ENCODE measurements at regions not wholly inside any gene's neighbourhood (a gene's known extent, or its start where the extent isn't known, plus 50 kb on each side); places are given as distances from the start of the nearest gene placed in this dataset.

GRCh38 chr1:188251036-188251435 lies 1422.3 kb downstream of the PLA2G4A start:
- no peak for DNase-seq (ENCODE audit: low read depth, low spot score)

- DNase-seq (ENCODE audit: low read depth, low spot score), result no peak
These were observed 1433.1 kb downstream of the PLA2G4A start for GRCh38 chr1:188261849-188262248.

DNA sequence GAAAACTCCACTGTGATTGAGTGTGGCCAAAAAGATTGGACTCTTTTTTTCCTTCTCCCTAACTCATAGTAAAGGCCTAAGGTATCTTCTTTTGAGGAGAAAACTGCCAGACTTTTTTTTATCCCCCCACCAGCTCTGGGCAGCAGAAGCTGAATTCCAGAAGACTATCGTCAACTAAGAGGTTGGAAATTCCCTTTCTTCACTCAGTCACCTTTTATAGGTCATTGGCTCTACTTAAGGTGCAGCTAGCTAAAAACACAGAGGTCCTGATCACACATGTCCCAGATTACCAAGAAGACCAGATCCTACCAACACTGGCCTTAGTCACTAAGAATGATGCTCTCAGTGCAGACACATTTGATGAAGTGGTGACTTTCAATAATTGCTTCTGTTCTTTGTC lies 1441.2 kb downstream of the PLA2G4A start:
- no peak for DNase-seq (ENCODE audit: low read depth, low spot score)

DNA sequence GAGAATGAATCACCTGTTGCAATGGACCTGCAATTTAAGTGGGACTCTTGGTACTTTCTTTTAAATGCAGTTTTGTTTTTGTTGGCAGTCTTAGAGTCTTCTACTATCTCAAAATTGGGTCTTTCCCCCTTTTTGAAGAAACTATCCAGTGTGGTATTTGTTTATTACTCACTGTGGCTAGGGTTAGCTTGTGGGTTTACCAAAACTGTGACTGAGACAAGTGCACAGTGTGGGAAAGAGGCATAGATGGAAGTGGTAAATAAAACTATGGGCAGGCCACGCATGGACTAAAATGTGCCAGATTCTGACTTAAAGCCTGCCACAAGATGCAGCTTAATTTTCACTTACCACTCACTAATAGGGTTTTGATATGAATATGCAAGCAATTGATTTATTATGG lies 1441.7 kb downstream of the PLA2G4A start:
- DNase-seq (ENCODE audit: low read depth, low spot score), result no peak

GRCh38 chr1:188277771-188278170 lies 1449.0 kb downstream of the PLA2G4A start:
- no peak for DNase-seq (ENCODE audit: low read depth, low spot score)

DNA sequence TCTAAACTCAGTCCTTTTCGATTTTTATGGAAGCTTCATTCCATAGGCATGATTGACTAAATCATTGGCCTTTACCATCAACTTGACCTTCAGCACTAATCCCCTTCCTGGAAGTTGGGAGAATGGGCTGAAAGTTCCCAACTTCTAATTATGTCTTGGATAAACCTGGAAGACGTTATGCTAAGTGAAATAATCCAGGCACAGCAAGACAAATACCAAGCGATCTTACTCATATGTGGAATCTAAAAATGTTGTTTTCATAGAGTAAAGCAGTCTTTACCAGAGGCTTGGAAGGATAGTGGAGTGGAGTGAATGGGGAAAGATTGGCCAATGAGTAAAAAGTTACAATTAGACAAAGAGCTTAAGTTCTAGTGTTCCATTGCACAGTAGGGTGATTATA lies 1453.2 kb downstream of the PLA2G4A start:
- no peak for DNase-seq (ENCODE audit: low read depth, low spot score)

DNA sequence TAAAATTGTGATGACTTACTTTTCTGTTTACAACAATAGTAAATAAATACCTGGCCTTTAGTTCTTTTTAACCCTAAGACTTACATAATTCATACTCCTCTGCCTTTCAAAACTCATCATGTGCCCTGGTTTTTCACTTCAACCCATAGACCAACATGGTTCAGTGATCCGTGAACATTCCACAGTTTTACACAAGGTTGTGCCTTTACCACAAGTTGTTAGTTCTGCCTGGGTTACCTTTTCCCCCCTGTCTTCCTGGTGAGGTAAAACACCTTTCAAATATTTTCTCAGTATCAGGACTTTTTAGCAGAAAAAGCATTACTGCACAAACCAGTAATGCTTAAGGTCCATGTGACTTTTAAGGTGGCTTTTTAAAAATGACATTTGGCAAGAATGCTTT lies 1466.4 kb downstream of the PLA2G4A start:
- DNase-seq (ENCODE audit: low read depth, low spot score), result no peak

DNA sequence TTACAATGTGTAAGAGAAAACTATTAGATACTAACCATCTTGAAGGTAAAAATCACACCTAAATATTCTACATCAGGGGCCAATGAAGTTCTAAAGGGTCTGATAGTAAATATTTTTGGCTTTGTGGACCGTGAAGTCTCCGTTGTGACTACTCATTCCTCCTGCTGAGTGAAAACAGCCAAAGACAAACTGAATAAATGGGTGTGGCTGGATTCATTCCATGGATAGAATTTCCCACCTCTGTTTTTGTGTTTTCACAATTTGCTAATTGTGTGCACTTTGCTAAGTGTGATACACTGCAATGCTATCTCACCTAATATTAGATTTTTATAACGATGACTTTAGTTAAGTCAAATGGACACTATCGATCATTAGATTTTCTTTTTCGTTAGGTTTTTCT lies 1474.0 kb downstream of the PLA2G4A start:
- no peak for DNase-seq (ENCODE audit: low read depth, low spot score)

DNA sequence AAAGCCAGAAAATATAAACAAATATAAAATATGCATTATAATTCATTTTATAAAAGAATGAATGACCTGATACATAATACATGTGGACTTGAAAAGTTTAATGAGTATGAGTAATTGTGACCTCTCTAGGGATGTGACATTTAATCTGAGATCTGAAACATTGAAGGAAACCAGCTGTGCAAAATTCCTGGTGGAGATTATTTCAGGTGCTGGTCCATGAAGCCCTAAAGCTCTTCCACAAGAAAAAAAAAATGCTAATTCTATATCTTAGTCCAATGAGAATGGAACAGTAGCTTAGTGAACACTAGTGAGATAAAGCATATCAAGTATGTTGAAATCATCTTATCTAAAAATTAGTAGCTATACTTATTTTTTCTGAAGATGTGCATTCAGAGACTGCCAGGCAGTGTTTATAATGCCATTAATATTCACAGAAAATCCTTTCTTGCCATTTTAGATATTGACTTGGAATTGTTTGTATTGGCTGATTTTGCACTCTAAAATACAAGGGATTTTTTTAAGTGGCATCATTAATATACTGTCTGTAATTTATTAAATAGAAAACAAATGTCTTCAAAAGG lies 1485.9 kb downstream of the PLA2G4A start:
- DNase-seq (ENCODE audit: low read depth, low spot score), result no peak

DNA sequence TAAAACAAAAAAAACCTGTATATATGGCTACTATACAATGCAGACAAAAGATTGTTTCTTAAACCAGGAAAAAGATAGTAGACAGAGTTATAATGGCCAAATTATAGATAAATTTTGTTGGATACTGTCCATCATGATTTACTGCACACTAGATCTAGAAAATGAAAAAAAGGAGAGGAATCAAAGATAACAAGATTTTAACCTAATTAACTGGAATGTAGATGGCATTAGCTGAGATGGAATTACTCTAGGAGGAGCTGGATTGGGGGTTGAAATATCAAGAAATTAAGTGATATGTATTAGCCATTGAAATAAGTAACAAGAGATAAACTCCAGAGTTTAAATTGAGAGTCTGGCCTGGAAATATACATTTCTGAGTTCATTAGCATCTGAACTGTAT lies 1489.1 kb downstream of the PLA2G4A start:
- DNase-seq (ENCODE audit: low read depth, low spot score), result no peak

GRCh38 chr1:188325211-188325610 lies 1496.5 kb downstream of the PLA2G4A start:
- no peak for DNase-seq (ENCODE audit: low read depth, low spot score)

DNA sequence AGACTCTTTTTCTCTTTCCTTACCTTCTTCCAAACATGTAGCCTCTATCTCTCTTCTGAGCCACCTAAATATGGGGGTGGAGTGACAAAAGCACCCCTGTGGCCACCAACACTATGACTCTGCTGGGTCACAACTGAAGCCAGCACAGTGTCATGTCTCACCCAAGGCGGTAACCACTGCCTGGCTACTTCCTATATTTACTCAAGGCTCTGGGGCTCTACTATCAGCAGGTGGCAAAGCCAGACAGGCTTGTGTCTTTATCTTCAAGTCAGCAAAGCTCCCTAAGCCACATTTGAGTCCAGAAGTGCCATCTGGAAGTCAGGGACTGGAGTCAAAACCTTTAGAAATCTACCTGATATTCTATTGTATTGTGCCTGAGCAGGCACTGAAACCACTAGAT lies 1515.2 kb downstream of the PLA2G4A start:
- DNase-seq (ENCODE audit: low read depth, low spot score), result no peak

GRCh38 chr1:188350104-188350503 lies 1521.4 kb downstream of the PLA2G4A start:
- DNase-seq (ENCODE audit: low read depth, low spot score), result no peak

GRCh38 chr1:188355082-188355481 lies 1526.3 kb downstream of the PLA2G4A start:
- no peak for DNase-seq (ENCODE audit: low read depth, low spot score)

DNA sequence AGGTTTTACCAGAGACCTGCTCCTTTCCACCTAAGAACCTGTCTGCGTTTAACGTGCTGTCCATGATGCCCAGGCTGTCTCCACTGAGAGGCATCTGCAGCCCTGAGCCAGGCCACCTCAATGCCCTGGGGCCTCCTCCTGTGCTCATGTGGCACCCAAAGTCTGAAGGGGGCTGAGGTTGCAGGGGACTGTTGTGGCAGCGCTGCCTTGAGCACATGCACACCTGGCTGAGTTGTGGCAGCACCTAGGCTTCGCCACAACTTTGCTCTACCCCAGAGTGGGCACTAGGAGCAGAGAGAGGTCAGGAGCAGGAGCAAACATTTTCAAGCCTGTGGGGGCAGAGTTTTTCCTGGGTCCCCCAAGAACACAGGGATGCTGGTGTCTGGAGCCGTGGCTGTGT lies 1527.1 kb downstream of the PLA2G4A start:
- no peak for DNase-seq (ENCODE audit: low read depth, low spot score)

- no peak for DNase-seq (ENCODE audit: low read depth, low spot score)
These were observed 1530.6 kb downstream of the PLA2G4A start for GRCh38 chr1:188359315-188359714.

DNA sequence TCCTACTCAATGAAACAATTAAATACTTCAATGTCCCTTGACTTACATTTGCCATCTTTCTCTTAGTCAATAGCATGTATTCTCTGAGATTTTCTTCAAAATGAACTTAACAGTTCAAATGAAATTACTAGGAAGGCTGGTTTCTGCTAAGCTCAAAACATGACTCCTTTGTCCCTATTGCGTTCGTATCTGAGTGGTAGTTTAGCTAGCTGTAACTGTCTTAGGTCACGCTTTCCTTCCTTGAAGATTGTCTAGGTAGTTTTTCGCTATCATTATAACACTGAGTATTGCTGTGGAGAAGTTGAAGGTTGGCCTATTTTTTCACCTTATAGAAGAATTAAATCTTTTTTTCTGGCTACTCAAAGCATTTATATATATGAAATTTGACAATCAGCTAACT lies 1535.2 kb downstream of the PLA2G4A start:
- DNase-seq (ENCODE audit: low read depth, low spot score), result no peak

GRCh38 chr1:188364927-188365449 lies 1536.2 kb downstream of the PLA2G4A start:
- DNase-seq (ENCODE audit: low read depth, low spot score), result no peak

DNA sequence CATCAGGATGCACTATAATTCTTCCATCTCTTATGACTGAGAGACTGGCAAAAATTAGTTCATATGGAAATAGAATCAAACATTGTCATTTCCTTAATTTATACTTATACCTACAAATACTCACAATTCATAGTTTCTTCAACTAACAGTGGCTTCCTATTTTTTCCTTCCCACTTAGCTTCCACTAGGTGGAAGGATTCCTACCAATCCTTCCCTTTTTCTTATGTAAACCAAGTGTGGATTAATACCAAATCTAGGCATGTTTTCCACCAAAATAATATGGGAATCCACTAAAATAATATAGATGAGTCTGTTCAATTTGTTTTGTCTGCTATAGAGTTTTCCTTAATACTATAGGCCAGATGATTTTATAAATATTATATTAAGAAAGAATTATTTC lies 1537.1 kb downstream of the PLA2G4A start:
- DNase-seq (ENCODE audit: low read depth, low spot score), result no peak

DNA sequence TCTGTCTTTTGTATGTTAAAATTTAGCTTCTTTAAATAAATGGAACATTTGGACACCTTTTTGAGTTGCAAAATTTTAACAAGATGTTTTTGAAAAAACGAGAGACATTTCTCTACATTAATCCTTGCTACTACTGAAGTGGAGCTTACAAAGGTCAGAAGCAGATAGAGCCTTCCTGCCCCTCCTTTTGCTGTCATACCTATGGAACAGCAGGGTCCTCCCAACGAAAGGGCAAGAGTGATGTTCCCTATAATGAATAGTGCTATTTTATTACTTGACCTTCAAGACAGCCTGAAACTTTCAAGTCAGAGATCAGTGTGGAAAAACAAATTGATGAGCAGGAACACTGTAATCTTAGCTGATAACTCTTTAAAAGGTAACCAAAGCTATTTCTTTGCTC lies 1538.9 kb downstream of the PLA2G4A start:
- DNase-seq (ENCODE audit: low read depth, low spot score), result no peak

DNA sequence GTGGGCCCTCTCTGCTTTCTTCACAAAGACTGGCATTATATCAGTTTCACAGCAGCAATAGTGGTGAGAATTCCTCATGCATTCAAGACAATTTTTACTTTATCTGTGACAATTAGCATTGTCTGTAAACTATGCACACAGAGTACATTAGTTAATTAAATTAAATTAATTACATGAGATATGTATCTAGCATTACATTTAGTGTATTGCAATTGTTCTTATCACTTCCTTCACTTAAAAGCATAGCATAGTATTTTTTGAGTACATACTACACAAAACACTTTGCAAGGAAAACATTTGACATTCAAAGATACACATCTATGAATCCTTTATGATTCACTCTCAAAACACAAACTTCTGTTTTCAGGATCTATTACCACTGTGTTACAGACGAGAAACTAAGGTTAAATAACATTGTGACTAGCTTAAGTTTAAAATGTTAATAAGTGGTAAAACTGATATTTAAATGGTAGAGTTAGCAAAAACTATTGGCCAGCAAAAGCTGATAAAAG lies 1542.6 kb downstream of the PLA2G4A start:
- DNase-seq (ENCODE audit: low read depth, low spot score), result no peak

DNA sequence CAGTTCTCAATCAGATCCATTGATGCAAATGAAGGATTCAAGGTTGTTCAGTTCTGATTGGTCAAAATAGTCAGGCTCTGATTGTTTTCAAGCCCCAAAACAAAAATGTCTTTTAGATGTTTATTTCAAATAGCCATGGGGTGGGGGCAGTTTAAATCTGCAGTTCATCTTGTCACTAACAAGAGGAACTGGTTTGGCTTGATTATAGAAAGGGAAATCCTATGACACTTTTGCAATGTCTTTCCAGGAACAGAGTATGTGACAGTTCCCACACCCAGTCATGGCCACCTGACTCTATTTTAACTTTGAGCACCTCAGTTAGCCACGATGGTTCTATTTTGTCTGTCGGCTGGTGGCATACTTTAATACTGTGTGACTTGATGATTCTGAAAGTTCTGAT lies 1544.1 kb downstream of the PLA2G4A start:
- DNase-seq (ENCODE audit: low read depth, low spot score), result no peak

GRCh38 chr1:188382851-188383250 lies 1554.1 kb downstream of the PLA2G4A start:
- DNase-seq (ENCODE audit: low read depth, low spot score), result no peak

DNA sequence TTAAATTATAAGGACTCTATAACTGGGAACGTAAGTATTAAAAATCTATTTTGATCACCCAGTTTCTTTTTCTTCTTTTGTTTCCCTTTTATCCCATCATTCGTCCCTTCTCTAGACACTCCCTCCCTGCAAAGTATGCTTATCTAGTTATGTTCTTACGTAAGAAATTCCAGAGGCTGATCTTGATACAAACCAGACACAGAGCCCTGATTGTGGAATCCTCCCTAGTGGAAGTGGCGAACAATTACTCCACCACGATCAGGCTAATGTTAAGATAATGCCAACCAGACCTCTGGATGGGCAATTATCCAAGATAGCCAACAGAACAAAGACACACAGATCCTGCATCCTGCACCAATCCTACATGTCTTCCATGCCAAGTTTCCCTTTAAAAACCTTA lies 1557.4 kb downstream of the PLA2G4A start:
- DNase-seq (ENCODE audit: low read depth, low spot score), result no peak
